Tongue (tissue), 1 donor: ENCODE measurements at regions not wholly inside any gene's neighbourhood (a gene's known extent, or its start where the extent isn't known, plus 50 kb on each side); places are given as distances from the start of the nearest gene placed in this dataset.

ENCODE experiments used
- DNase-seq: peaks from one replicate; pipeline ENCODE4 v3.0.0-alpha.2; 2015

DNA sequence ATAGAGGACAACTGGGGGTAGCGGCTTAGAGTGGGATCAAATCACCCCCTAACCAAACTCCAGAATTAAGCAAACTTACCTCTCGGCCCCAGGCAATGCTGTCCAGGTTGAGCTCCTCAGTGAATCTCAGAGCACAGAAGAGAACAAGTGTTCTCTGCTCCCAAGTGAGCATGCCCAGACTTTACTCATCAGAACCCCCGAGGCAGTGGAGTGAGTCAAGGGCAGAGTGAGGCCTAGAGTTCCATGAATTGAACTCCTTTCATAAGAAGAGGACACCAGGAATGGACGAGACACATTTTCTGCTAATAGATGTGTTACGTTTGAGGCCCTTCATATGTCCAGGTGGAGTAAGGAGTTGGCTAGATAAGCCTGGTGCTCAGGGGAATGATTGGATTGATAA lies 134.0 kb upstream of the DTNBP1 start:
- DNase-seq: no peak

DNA sequence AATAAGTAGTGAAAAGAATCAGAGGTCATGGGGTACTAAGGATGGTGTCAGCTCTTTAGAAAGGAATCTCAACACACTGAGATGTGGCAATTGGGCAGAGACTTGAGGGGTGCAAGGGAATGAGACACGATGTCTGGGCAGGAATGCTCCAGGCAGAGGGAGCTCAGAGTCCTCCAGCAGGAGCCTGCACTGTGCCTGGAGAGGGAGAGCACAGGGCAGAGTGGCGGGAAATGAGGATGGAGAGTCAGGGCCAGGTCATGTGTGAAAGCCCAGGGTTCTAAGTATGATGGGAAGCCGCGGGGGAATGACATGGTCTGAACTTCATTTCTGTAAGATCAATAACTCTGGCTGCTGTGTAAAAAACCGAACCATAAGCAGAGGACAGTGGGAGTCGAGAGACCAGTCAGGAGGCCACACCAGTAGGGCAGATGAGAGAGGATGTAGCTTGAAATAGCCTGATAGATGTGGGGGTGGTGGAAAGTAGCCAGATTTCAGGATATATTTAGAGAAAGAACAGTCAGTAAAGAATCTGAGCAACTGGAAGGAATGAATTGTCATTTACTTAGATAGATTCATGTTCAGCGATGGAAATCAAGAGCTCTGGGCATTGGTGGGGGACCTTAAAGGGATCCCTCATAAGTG lies 133.4 kb upstream of the DTNBP1 start:
- peak; percentile 61 for DNase-seq

- peak; percentile 22 for DNase-seq
Measured at GRCh38 chr6:15793826-15794225, 131.0 kb upstream of the DTNBP1 start.

- peak; percentile 72 for DNase-seq
Measured at GRCh38 chr6:15793288-15793687, 130.5 kb upstream of the DTNBP1 start.

GRCh38 chr6:15792842-15793241 lies 130.0 kb upstream of the DTNBP1 start:
- DNase-seq: no peak

GRCh38 chr6:15791448-15792181 lies 128.8 kb upstream of the DTNBP1 start:
- DNase-seq: peak; percentile 92

GRCh38 chr6:15790116-15790515 lies 127.3 kb upstream of the DTNBP1 start:
- no peak for DNase-seq

GRCh38 chr6:15786846-15787245 lies 124.0 kb upstream of the DTNBP1 start:
- no peak for DNase-seq

GRCh38 chr6:15783484-15783883 lies 120.7 kb upstream of the DTNBP1 start:
- DNase-seq: no peak

- DNase-seq: no peak
Measured at GRCh38 chr6:15781890-15782289, 119.1 kb upstream of the DTNBP1 start.

DNA sequence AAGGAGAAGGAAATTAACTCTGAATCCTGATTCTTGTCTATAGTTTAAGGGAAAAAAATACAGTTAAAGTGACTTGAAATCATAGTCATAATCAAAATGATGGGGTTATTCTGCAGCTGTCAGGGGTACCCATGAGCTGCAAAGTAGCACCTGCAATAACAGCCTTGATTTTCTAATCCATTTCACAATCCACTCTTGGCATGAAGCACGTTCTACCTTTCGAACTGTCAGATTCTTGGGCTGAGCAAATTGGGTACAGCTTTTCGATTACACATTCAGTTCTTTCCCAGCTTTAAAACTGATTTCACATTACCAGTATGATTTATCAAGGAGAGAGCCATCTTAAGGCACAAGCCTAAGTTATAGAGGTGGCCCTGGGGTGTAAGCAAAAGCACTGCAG lies 118.5 kb upstream of the DTNBP1 start:
- no peak for DNase-seq

DNA sequence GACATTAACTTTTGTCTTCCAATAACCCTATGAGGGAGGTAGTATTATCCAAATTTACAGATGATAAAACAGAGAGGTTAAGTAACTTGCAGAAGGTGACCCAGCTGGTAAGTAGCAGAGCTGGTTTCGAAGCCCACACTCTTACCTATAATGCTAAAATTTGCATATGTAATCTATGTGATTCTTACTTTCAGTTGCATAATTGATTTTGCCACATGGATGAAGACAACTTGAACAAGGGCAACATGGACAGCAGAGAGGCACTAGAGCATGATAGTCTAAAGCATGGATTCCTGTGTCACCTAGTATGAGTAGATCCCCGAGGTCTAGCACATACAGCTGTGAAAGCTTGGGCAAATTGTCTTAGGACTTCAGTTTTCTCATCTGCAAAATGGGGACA lies 117.6 kb upstream of the DTNBP1 start:
- no peak for DNase-seq

- no peak for DNase-seq
Measured at GRCh38 chr6:15779726-15780125, 116.9 kb upstream of the DTNBP1 start.

- DNase-seq: no peak
Measured at GRCh38 chr6:15776458-15776980, 113.7 kb upstream of the DTNBP1 start.

GRCh38 chr6:15775741-15776140 lies 112.9 kb upstream of the DTNBP1 start:
- no peak for DNase-seq

GRCh38 chr6:15775076-15775634 lies 112.3 kb upstream of the DTNBP1 start:
- DNase-seq: no peak

DNA sequence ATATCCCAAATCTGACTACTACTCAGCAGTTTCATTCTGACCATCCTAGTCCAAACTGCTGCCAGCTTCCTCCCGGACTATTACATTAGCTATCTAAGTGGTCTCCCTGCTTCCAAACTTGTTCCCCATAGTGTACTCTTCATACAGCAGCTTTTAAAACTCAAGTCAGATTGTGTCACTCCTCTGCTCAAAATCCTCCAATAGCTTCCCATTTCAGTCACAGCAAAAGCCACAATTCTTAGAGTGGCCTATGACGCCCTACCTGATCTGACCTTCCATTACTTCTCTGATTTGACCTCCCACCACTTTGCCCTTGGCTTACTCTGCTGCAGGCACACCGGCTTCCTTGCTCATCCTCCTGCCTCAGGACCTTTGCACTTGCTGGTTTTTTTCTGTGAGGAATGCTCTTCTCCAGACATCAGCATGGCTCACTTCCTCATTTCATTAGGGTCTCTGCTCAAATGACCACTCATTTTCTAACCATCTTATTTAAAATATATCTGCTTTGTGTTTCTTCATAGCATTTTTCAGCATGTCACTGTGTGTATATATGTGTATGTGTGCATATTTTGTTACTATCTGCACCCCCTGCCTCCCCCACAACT lies 111.1 kb upstream of the DTNBP1 start:
- no peak for DNase-seq

DNA sequence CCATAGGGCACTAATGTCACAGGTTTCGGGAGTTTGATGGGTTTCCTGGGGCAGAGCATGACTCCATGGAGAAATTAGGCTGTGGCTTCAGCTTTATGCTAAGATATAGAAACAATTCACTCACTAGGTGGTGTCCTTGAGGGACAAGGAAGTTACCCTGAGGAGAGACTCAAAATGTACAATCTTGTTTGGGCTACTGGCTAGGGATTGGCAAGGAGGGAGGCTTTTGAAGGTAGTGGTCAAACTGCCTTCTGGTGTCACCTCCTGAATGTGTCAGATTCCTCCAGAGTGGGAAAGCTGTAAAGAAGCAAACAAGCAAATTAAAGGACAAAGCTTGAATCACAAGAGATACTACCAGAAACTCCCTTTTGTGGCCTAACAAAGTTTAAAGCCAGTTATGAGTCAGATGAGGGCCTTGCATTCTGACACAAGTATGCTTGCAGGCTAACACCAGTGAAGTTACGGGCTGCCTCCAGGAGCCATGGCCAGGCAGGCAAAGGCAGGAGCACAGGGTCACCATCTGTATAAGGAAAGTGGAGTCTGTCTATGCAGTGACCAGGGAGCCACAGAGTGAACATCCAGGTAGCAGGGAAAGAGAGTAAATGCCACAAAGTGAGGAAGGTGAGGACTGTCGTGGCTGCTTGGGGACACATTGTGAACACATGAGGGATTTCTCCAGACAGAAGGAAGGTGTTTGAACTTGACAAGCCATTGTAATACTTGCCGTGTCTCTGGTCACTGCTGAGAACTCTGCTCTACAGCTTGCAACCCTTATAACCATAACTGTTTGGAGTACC lies 107.7 kb upstream of the DTNBP1 start:
- no peak for DNase-seq

DNA sequence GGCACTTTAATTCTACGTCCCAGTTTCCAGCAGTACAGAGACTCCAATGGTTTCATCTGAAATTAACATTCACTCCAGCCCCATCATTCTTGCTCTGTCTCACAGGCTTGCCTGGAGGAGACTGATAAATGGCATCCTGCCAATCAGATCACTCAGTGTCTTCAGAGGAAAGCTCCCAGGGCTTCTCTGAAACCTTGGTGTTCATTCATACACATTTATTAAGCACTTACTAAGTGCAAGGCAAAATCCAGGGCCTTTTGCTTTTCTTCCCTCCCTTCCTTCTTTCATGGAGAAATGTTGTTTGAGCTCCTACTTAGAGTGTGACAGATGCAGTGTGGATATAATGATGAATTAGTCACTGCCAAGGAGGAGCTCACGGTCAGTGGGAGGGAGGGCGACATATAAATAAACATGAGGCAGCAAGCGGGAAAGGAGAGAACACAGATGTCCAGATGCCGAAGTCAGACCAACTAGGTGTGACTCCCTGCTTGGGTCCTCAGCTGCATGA lies 106.7 kb upstream of the DTNBP1 start:
- peak; percentile 45 for DNase-seq

DNA sequence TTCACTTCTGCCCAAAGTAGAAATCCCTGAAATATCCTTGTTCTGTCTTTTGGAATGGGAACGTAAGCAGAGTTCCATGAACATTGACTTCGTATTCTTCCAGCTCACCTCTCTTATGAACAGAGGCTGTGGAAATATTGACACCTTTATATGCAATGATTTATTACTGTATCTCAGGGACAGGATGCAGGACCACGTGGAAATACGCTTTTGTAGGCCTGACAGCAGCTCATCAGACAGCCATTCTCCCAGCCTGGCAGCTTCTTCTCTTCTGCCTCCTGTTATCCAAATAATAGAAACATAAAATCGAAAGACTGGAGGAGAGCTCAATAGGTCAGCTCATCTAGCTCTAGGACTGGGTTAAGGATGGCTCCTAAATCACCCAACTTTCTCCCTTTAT lies 106.2 kb upstream of the DTNBP1 start:
- no peak for DNase-seq

DNA sequence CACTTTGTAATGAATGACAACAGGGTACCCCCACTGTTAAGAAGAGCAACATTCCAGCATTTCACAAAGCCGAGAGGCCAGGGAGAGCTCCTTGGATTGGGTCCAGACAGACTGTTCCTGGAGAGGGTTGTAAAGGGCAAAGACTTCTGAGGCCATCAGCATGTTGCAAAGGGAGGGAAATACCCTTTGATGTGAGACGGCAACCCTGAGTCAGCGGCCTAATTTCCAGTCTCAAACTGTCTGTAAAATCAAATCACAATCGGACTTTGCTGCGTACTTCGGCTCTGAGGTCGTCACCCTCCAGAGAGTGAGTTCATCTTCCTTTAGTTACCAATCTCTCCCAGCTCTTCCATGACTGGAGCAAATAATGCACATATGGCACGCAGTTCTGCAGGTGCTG lies 101.0 kb upstream of the DTNBP1 start:
- DNase-seq: no peak

DNA sequence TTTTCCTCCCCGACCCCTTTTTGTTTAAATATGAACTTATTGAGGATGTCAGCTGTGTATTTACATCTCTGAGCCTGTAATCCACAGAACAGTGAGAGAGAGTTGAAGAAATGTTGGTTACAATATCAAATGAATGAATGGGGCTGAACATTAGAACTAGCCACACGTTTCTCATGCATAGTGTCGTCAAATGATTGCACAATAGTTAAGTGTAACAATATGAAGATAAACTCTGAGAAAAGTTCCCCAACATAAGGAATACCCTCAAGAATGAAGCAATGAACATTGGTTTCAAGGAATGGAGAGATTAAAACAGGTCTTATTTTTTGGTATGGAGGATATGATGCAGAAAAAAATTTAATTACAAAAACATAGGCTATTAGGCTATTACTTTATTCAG lies 100.5 kb upstream of the DTNBP1 start:
- DNase-seq: no peak
